BLaER1 treated with 17β-estradiol and CSF1 and Interleukin-3, amounts not matched to agents 10 nM and 100 nM (cell line): ENCODE measurements at regions not wholly inside any gene's neighbourhood (a gene's known extent, or its start where the extent isn't known, plus 50 kb on each side); places are given as distances from the start of the nearest gene placed in this dataset.

ENCODE experiments used
- H3K27ac ChIP-seq, 11 experiments: shearing (Covaris generic); formaldehyde crosslinking; 2 replicates each; pipeline ENCODE4 v1.8.1; 2022
- H3K27me3 ChIP-seq, 11 experiments: shearing (Covaris generic); formaldehyde crosslinking; 2 replicates each; pipeline ENCODE4 v1.8.1; 2022
- H3K36me3 ChIP-seq, 11 experiments: shearing (Covaris generic); formaldehyde crosslinking; 2 replicates each; pipeline ENCODE4 v1.8.1; 2022
- H3K4me1 ChIP-seq, 10 experiments: shearing (Covaris generic); formaldehyde crosslinking; 2 replicates each; pipeline ENCODE4 v1.8.1; 2022
- H3K4me2 ChIP-seq, 11 experiments: shearing (Covaris generic); formaldehyde crosslinking; 2 replicates each; pipeline ENCODE4 v1.8.1; 2022
- H3K4me3 ChIP-seq, 10 experiments: shearing (Covaris generic); formaldehyde crosslinking; 2 replicates each; pipeline ENCODE4 v1.8.1; 2022
- H3K9ac ChIP-seq, 11 experiments: shearing (Covaris generic); formaldehyde crosslinking; 2 replicates each; pipeline ENCODE4 v1.8.1; 2022
- H3K9me3 ChIP-seq, 11 experiments: shearing (Covaris generic); formaldehyde crosslinking; replicated peaks in 1 of 11; 2 replicates each; pipeline ENCODE4 v1.8.1; 2022
- H4K20me1 ChIP-seq, 11 experiments: shearing (Covaris generic); formaldehyde crosslinking; 2 replicates each; pipeline ENCODE4 v1.8.1; 2022
- Cebpa-rat ChIP-seq, 11 experiments: shearing (Covaris generic); IDR thresholded peaks; 2 replicates each; pipeline ENCODE4 v1.8.1; 2022

- Histone ChIP-seq H4K20me1 (no peaks in the 10 kb centered on the region), H3K9ac (no peak overlapping the region), H3K4me2 (no peak overlapping the region), H3K27ac (no peak overlapping the region), H3K4me1 (no peaks in the 10 kb centered on the region), H3K4me3 (no peak overlapping the region), H3K36me3 (no peaks in the 10 kb centered on the region), H3K9me3 (peaks cover 0 to 27% (median 0%) of the 10 kb centered on the region in 11 experiments; a peak in 6 of 22 replicates), H3K27me3 (no peaks in the 10 kb centered on the region)
- no peak for TF ChIP-seq Cebpa-rat (IDR thresholded peaks at IDR 0.05)
Measured at GRCh38 chr10:128887856-128888255, 579.2 kb upstream of the MGMT start.

- H3K9me3 ChIP-seq = peaks cover 0 to 27% (median 0%) of the 10 kb centered on the region in 11 experiments; a peak in 6 of 22 replicates
- H3K27ac ChIP-seq = no peak overlapping the region
- H3K4me1 ChIP-seq = no peaks in the 10 kb centered on the region
- H3K36me3 ChIP-seq = no peaks in the 10 kb centered on the region
- H3K27me3 ChIP-seq = no peaks in the 10 kb centered on the region
- no peak overlapping the region for H3K4me3 ChIP-seq
- no peak for TF ChIP-seq Cebpa-rat (IDR thresholded peaks at IDR 0.05)
- no peak overlapping the region for H3K9ac ChIP-seq
- H3K4me2 ChIP-seq = no peak overlapping the region
- H4K20me1 ChIP-seq = no peaks in the 10 kb centered on the region
Measured at GRCh38 chr10:128892005-128892404, 575.0 kb upstream of the MGMT start.

GRCh38 chr10:128894641-128895040, 572.4 kb upstream of the MGMT start:
- H3K27me3 ChIP-seq = no peaks in the 10 kb centered on the region
- H4K20me1 ChIP-seq = no peaks in the 10 kb centered on the region
- H3K9ac ChIP-seq = no peak overlapping the region
- H3K4me3 ChIP-seq = no peak overlapping the region
- H3K36me3 ChIP-seq = no peaks in the 10 kb centered on the region
- TF ChIP-seq Cebpa-rat (IDR thresholded peaks at IDR 0.05) = no peak
- H3K4me1 ChIP-seq = no peaks in the 10 kb centered on the region
- peaks cover 0 to 19% (median 0%) of the 10 kb centered on the region in 11 experiments; a peak in 5 of 22 replicates for H3K9me3 ChIP-seq
- no peak overlapping the region for H3K4me2 ChIP-seq
- no peak overlapping the region for H3K27ac ChIP-seq

GRCh38 chr10:128895473-128895872, 571.6 kb upstream of the MGMT start:
- no peak overlapping the region for H3K9ac ChIP-seq
- no peak for TF ChIP-seq Cebpa-rat (IDR thresholded peaks at IDR 0.05)
- no peaks in the 10 kb centered on the region for H3K4me1 ChIP-seq

GRCh38 chr10:128896116-128896795, 570.8 kb upstream of the MGMT start:
- no peak for TF ChIP-seq Cebpa-rat (IDR thresholded peaks at IDR 0.05)
- Histone ChIP-seq H3K9me3 (peaks cover 0 to 23% (median 0%) of the 10 kb centered on the region in 11 experiments; a peak in 4 of 22 replicates), H4K20me1 (no peaks in the 10 kb centered on the region), H3K27ac (no peak overlapping the region), H3K9ac (no peak overlapping the region), H3K36me3 (no peaks in the 10 kb centered on the region), H3K27me3 (no peaks in the 10 kb centered on the region), H3K4me1 (no peaks in the 10 kb centered on the region), H3K4me3 (no peak overlapping the region), H3K4me2 (no peak overlapping the region)

More at GRCh38 chr10:128895473-128895872, 571.6 kb upstream of the MGMT start:
- H3K27ac ChIP-seq = no peak overlapping the region
- no peak overlapping the region for H3K4me2 ChIP-seq
- no peaks in the 10 kb centered on the region for H3K36me3 ChIP-seq
- H4K20me1 ChIP-seq = no peaks in the 10 kb centered on the region
- H3K9me3 ChIP-seq = peaks cover 0 to 19% (median 0%) of the 10 kb centered on the region in 11 experiments; a peak in 4 of 22 replicates
- no peak overlapping the region for H3K4me3 ChIP-seq
- no peaks in the 10 kb centered on the region for H3K27me3 ChIP-seq

- no peak for TF ChIP-seq Cebpa-rat (IDR thresholded peaks at IDR 0.05)
- H3K4me3 ChIP-seq = no peak overlapping the region
- H3K9me3 ChIP-seq = peaks cover 0 to 23% (median 0%) of the 10 kb centered on the region in 11 experiments; a peak in 4 of 22 replicates
- no peaks in the 10 kb centered on the region for H3K36me3 ChIP-seq
- no peaks in the 10 kb centered on the region for H3K4me1 ChIP-seq
- no peaks in the 10 kb centered on the region for H3K27me3 ChIP-seq
- H3K4me2 ChIP-seq = no peak overlapping the region
- H3K9ac ChIP-seq = no peak overlapping the region
- H3K27ac ChIP-seq = no peak overlapping the region
- no peaks in the 10 kb centered on the region for H4K20me1 ChIP-seq
Measured at GRCh38 chr10:128896963-128897362, 570.1 kb upstream of the MGMT start.

GRCh38 chr10:128897401-128898129, 569.5 kb upstream of the MGMT start:
- H3K9me3 ChIP-seq = peaks cover 0 to 23% (median 0%) of the 10 kb centered on the region in 11 experiments; a peak in 4 of 22 replicates
- H3K4me3 ChIP-seq = no peak overlapping the region
- H3K36me3 ChIP-seq = no peaks in the 10 kb centered on the region
- no peaks in the 10 kb centered on the region for H3K4me1 ChIP-seq
- H3K27ac ChIP-seq = no peak overlapping the region
- no peaks in the 10 kb centered on the region for H4K20me1 ChIP-seq
- no peak overlapping the region for H3K4me2 ChIP-seq
- no peak for TF ChIP-seq Cebpa-rat (IDR thresholded peaks at IDR 0.05)
- H3K9ac ChIP-seq = no peak overlapping the region
- H3K27me3 ChIP-seq = no peaks in the 10 kb centered on the region

- Histone ChIP-seq H3K4me2 (no peak overlapping the region), H3K27me3 (no peaks in the 10 kb centered on the region), H3K9ac (no peak overlapping the region), H3K27ac (no peak overlapping the region), H3K4me3 (no peak overlapping the region), H3K36me3 (no peaks in the 10 kb centered on the region), H4K20me1 (no peaks in the 10 kb centered on the region), H3K9me3 (peaks cover 0 to 23% (median 0%) of the 10 kb centered on the region in 11 experiments; a peak in 4 of 22 replicates), H3K4me1 (no peaks in the 10 kb centered on the region)
- TF ChIP-seq Cebpa-rat (IDR thresholded peaks at IDR 0.05) = no peak
Measured at GRCh38 chr10:128898133-128898915, 568.7 kb upstream of the MGMT start.

GRCh38 chr10:128898916-128899195, 568.2 kb upstream of the MGMT start:
- no peak for TF ChIP-seq Cebpa-rat (IDR thresholded peaks at IDR 0.05)
- no peaks in the 10 kb centered on the region for H3K27me3 ChIP-seq
- H3K9me3 ChIP-seq = peaks cover 0 to 23% (median 0%) of the 10 kb centered on the region in 11 experiments; a peak in 4 of 22 replicates
- no peak overlapping the region for H3K4me2 ChIP-seq
- H3K27ac ChIP-seq = no peak overlapping the region
- H3K4me1 ChIP-seq = no peaks in the 10 kb centered on the region
- H3K36me3 ChIP-seq = no peaks in the 10 kb centered on the region
- H4K20me1 ChIP-seq = no peaks in the 10 kb centered on the region
- H3K4me3 ChIP-seq = no peak overlapping the region
- no peak overlapping the region for H3K9ac ChIP-seq
